K562 (cell line): ENCODE measurements at regions not wholly inside any gene's neighbourhood (a gene's known extent, or its start where the extent isn't known, plus 50 kb on each side); places are given as distances from the start of the nearest gene placed in this dataset.

Experiments
- ATAC-seq: fragments of 200-7000 bp; cut with Tn5 transposase; 3 replicates; pipeline ENCODE4 v1.9.1; 2020; ENCODE audit warnings: moderate library complexity
- BruUV-seq: library from RNA; stranded (reverse); fragments of 400-500 nt; replicated peaks from 2 replicates; lab custom pipeline; 2021; lab: Mats Ljungman, UMichigan
- CTCF ChIA-PET: fragments of 300-600 bp; formaldehyde crosslinking; extraction: SDS; loops from one replicate; lab custom pipeline; 2021; ENCODE audit warnings: low intra/inter-chr PET ratio; lab: Yijun Ruan, JAX
- POLR2A ChIA-PET: fragments of 300-600, 350-650 bp; sonication (Branson Sonifier 250); formaldehyde crosslinking; extraction: SDS; loops from one replicate; lab custom pipeline; 2021; ENCODE audit warnings: antibody characterized with exemption, inconsistent platforms; lab: Yijun Ruan, JAX
- DNase-seq, 4 experiments: peaks; one replicate each; pipeline versions ENCODE4 v3.0.0 to v3.0.0-alpha.2; 2011 to 2018; ENCODE audit warnings: low spot score in 3 of 4, mixed read lengths in 3 of 4; ENCODE audit errors: extremely low read depth in 1 of 4
- FAIRE-seq: peaks from 2 replicates; lab custom pipeline; 2011; peaks lifted over from hg19 to GRCh38; lab: Jason Lieb, UNC
- H2AFZ ChIP-seq: 2 replicates; pipeline ENCODE4 v1.6.0; 2011; ENCODE audit warnings: low read depth, low read length, control low read depth, inconsistent platforms
- H3K27ac ChIP-seq: fragments of 200-600 bp; 3 replicates; pipeline ENCODE4 v1.8.0; 2011; ENCODE audit warnings: low read depth, mild to moderate bottlenecking, control low read depth, inconsistent platforms, low read length, moderate library complexity, mixed read lengths; ENCODE audit errors: extremely low read depth
- H3K27me3 ChIP-seq, 2 experiments: fragments of 300-600 bp in 1 of 2; 2 replicates in 1 of 2; 3 replicates in 1 of 2; pipeline versions ENCODE4 v1.6.0 to v1.8.0; 2011; ENCODE audit warnings: inconsistent platforms in 2 of 2, low read length in 2 of 2, mild to moderate bottlenecking in 1 of 2, mixed read lengths in 1 of 2, moderate library complexity in 1 of 2; ENCODE audit not compliant: control insufficient read depth in 2 of 2, insufficient read depth in 2 of 2
- H3K36me3 ChIP-seq: fragments of 300-600 bp; 3 replicates; pipeline ENCODE4 v1.8.0; 2011; ENCODE audit warnings: mild to moderate bottlenecking, low read length, inconsistent platforms; ENCODE audit not compliant: control insufficient read depth, insufficient read depth
- H3K4me1 ChIP-seq, 2 experiments: fragments of 200-600 bp in 1 of 2; replicated peaks in 1 of 2; 2 replicates in 1 of 2; 3 replicates in 1 of 2; pipeline versions ENCODE4 v1.5.1 to v1.8.0; 2011; ENCODE audit warnings: inconsistent platforms in 2 of 2, low read length in 2 of 2, mild to moderate bottlenecking in 1 of 2, mixed read lengths in 1 of 2, moderate library complexity in 1 of 2; ENCODE audit not compliant: control insufficient read depth in 2 of 2, insufficient read depth in 2 of 2
- H3K4me2 ChIP-seq: 2 replicates; pipeline ENCODE4 v1.6.1; 2011; ENCODE audit warnings: low read length, control low read depth, inconsistent platforms, mixed read lengths; ENCODE audit not compliant: insufficient read depth
- H3K4me3 ChIP-seq: fragments of 200-600 bp; sonication (generic), shearing (Covaris generic); 2 replicates; pipeline ENCODE4 v1.5.1; 2016; ENCODE audit warnings: control low read depth, inconsistent platforms
- H3K79me2 ChIP-seq: fragments of 200-600 bp; 3 replicates; pipeline ENCODE4 v1.8.0; 2011; ENCODE audit warnings: low read length, inconsistent platforms; ENCODE audit not compliant: control insufficient read depth, insufficient read depth
- H3K9ac ChIP-seq, 2 experiments: 2 replicates each; pipeline versions ENCODE4 v1.6.0 to v1.6.1; 2011; ENCODE audit warnings: low read depth in 2 of 2, low read length in 2 of 2, control low read depth in 1 of 2, inconsistent platforms in 1 of 2, mild to moderate bottlenecking in 1 of 2, mixed read lengths in 1 of 2; ENCODE audit not compliant: insufficient read depth in 1 of 2
- H3K9me1 ChIP-seq: one replicate; pipeline ENCODE4 v1.6.0; 2011; ENCODE audit warnings: inconsistent platforms, mild to moderate bottlenecking, low read length, moderate library complexity; ENCODE audit not compliant: control insufficient read depth, insufficient read depth
- H3K9me3 ChIP-seq: replicated peaks from 2 replicates; pipeline ENCODE4 v1.5.1; 2011; ENCODE audit warnings: low read depth, low read length, inconsistent platforms; ENCODE audit not compliant: control insufficient read depth, insufficient read depth
- H4K20me1 ChIP-seq: replicated peaks from 2 replicates; pipeline ENCODE4 v1.6.1; 2011; ENCODE audit warnings: low read length, inconsistent platforms, mixed read lengths; ENCODE audit not compliant: control insufficient read depth, insufficient read depth
- MECOM ChIP-seq: fragments of 250-450 bp; sonication (Bioruptor Pico); IDR thresholded peaks from 2 replicates; pipeline ENCODE4 v1.8.0; 2022; ENCODE audit warnings: inconsistent platforms
- NFATC3 ChIP-seq: fragments of 450-650 bp; IDR thresholded peaks from 2 replicates; pipeline ENCODE4 v1.6.1; 2017; ENCODE audit warnings: mild to moderate bottlenecking
- PHF21A ChIP-seq: fragments of 450-650 bp; IDR thresholded peaks from 2 replicates; pipeline ENCODE4 v1.6.1; 2017; ENCODE audit warnings: low read depth, borderline replicate concordance
- TEAD4 ChIP-seq, 2 experiments: sonication (generic) in 1 of 2; formaldehyde crosslinking in 1 of 2; IDR thresholded peaks; 2 replicates each; pipeline versions ENCODE4 v1.6.1 to v1.8.0; 2012 to 2022; ENCODE audit warnings: borderline replicate concordance in 1 of 2, inconsistent platforms in 1 of 2, low read length in 1 of 2, mild to moderate bottlenecking in 1 of 2, missing genetic modification reagents in 1 of 2
- ZNF780A ChIP-seq: fragments of 250-450 bp; sonication (Bioruptor Pico); IDR thresholded peaks from 2 replicates; pipeline ENCODE4 v1.5.0; 2021; ENCODE audit warnings: mild to moderate bottlenecking
- WGBS: fragments of 100-300 bp; shearing (Covaris generic); methylation state at CpG from one replicate; pipeline ENCODE4 v1.1.6; 2016; ENCODE audit warnings: low coverage, mixed read lengths; ENCODE audit not compliant: insufficient coverage; ENCODE audit errors: missing lambda C conversion rate; 5-methylcytosine and 5-hydroxymethylcytosine counted together
- in situ Hi-C: fragments of 300-500 bp; cut with MboI; formaldehyde crosslinking; loops from 4 replicates; pipeline ENCODE4 v1.15.0; 2018; ENCODE audit warnings: inconsistent platforms, mixed read lengths
- intact Hi-C: fragments of 100-400 bp; cut with micrococcal nuclease; formaldehyde crosslinking; loops from 2 replicates; pipeline ENCODE4 v1.14.2; 2022
- TF ChIP-seq, protein P1 (sequence below): sonication (generic); formaldehyde crosslinking; IDR thresholded peaks from 2 replicates; pipeline ENCODE4 v1.8.1; 2023; ENCODE audit warnings: mild to moderate bottlenecking, missing genetic modification reagents

GRCh38 chr12:124374567-124374966 lies 79.7 kb downstream of the RFLNA start:
- H3K4me2 ChIP-seq: no peak overlapping the region
- in situ Hi-C loops (no loop called here), intact Hi-C loops (no loop called here)
- H3K9me1 ChIP-seq: no peaks in the 10 kb centered on the region
- no TSS peak for BruUV-seq
- ATAC-seq (no peak), FAIRE-seq (no peak), DNase-seq (no peak)
- H3K9ac ChIP-seq: no peak overlapping the region
- H3K79me2 ChIP-seq: no peaks in the 10 kb centered on the region
- H3K4me1 ChIP-seq: peaks cover 0 to 15% of the 10 kb centered on the region in 2 experiments; a peak in 2 of 5 replicates
- ChIA-PET POLR2A (no interaction called here), CTCF (interaction anchor here (1.4 kb wide), 1 partner anchor 392 kb away, joined by 3 read pairs; no protein-coding TSS in a partner anchor)
- no peak overlapping the region for H2AFZ ChIP-seq
- H3K27ac ChIP-seq: no peak overlapping the region
- H3K9me3 ChIP-seq: no peaks in the 10 kb centered on the region
- H3K27me3 ChIP-seq: no peaks in the 10 kb centered on the region
- whole genome bisulfite sequencing: 93% methylated on average over 3 of the region's 5 CpGs
- TF ChIP-seq NFATC3 (no peak), TEAD4 (IDR thresholded peaks at IDR 0.05; ENCODE audit: low read length) (no peak), TEAD4 (CRISPR knock-in tag; IDR thresholded peaks at IDR 0.05; ENCODE audit: borderline replicate concordance) (no peak), ZNF780A (no peak), MECOM (no peak)
- TF ChIP-seq, all 486 proteins: peak for 0
- peaks cover 5% of the 10 kb centered on the region; the same call in 1 of the 2 replicates for H4K20me1 ChIP-seq
- H3K4me3 ChIP-seq: no peak overlapping the region
- peaks cover 35% of the 10 kb centered on the region; the same call in 1 of the 3 replicates for H3K36me3 ChIP-seq

- H3K36me3 ChIP-seq: peaks cover 35% of the 10 kb centered on the region; the same call in 1 of the 3 replicates
- no peaks in the 10 kb centered on the region for H3K9me1 ChIP-seq
- no peaks in the 10 kb centered on the region for H3K27me3 ChIP-seq
- in situ Hi-C loops (no loop called here), intact Hi-C loops (no loop called here)
- BruUV-seq: no TSS peak
- H3K79me2 ChIP-seq: no peaks in the 10 kb centered on the region
- H3K27ac ChIP-seq: no peak overlapping the region
- peaks cover 5% of the 10 kb centered on the region; the same call in 1 of the 2 replicates for H4K20me1 ChIP-seq
- ATAC-seq: no peak
- H2AFZ ChIP-seq: no peak overlapping the region
- CTCF ChIA-PET: interaction anchor here (1.4 kb wide), 1 partner anchor 392 kb away, joined by 3 read pairs; no protein-coding TSS in a partner anchor
- DNase-seq: no peak
- POLR2A ChIA-PET: no interaction called here
- H3K4me3 ChIP-seq: no peak overlapping the region
- TF ChIP-seq PHF21A: no peak
- TF ChIP-seq, protein P1, sequence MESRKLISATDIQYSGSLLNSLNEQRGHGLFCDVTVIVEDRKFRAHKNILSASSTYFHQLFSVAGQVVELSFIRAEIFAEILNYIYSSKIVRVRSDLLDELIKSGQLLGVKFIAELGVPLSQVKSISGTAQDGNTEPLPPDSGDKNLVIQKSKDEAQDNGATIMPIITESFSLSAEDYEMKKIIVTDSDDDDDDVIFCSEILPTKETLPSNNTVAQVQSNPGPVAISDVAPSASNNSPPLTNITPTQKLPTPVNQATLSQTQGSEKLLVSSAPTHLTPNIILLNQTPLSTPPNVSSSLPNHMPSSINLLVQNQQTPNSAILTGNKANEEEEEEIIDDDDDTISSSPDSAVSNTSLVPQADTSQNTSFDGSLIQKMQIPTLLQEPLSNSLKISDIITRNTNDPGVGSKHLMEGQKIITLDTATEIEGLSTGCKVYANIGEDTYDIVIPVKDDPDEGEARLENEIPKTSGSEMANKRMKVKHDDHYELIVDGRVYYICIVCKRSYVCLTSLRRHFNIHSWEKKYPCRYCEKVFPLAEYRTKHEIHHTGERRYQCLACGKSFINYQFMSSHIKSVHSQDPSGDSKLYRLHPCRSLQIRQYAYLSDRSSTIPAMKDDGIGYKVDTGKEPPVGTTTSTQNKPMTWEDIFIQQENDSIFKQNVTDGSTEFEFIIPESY (CRISPR knock-in tag): peak; percentile 54; the same call in 1 of the 2 replicates
- FAIRE-seq: no peak
- WGBS: 92% methylated on average over 14 of the region's 17 CpGs
- no peak overlapping the region for H3K9ac ChIP-seq
- H3K4me2 ChIP-seq: no peak overlapping the region
- peaks cover 0 to 19% of the 10 kb centered on the region in 2 experiments; a peak in 2 of 5 replicates for H3K4me1 ChIP-seq
- no peaks in the 10 kb centered on the region for H3K9me3 ChIP-seq
These were observed 79.3 kb downstream of the RFLNA start for GRCh38 chr12:124374147-124374546.
